Peyer's patch (tissue), 4 donors: ENCODE measurements at regions not wholly inside any gene's neighbourhood (a gene's known extent, or its start where the extent isn't known, plus 50 kb on each side); places are given as distances from the start of the nearest gene placed in this dataset.

Source experiments
- CTCF ChIP-seq, 6 experiments: fragments of 450-650 bp in 4 of 6; fragments of 200-600 bp in 2 of 6; sonication (generic) in 1 of 6; IDR thresholded peaks; one replicate each; pipeline ENCODE4 v1.5.1; 2017 to 2019; ENCODE audit warnings: antibody characterized with exemption in 6 of 6, mild to moderate bottlenecking in 3 of 6, moderate library complexity in 1 of 6
- POLR2A ChIP-seq, 2 donors: fragments of 450-650 bp; IDR thresholded peaks; one replicate each; pipeline ENCODE4 v1.5.1; 2017; ENCODE audit warnings: antibody characterized with exemption in 2 of 2, mild to moderate bottlenecking in 2 of 2, moderate library complexity in 2 of 2

GRCh38 chr2:235220331-235220730 lies 268.5 kb downstream of the SH3BP4 start:
- TF ChIP-seq CTCF (IDR thresholded peaks at IDR 0.05) (no peak), POLR2A (IDR thresholded peaks at IDR 0.05) (no peak)
